GM12878 (cell line): ENCODE measurements at regions not wholly inside any gene's neighbourhood (a gene's known extent, or its start where the extent isn't known, plus 50 kb on each side); places are given as distances from the start of the nearest gene placed in this dataset.
A peak's percentile ranks its signal among the peaks of the same experiment; 100 is the strongest.

Experiments used
- ATAC-seq: fragments of 200-7000 bp; cut with Tn5 transposase; 3 replicates; pipeline ENCODE4 v1.9.1; 2020; ENCODE audit warnings: mild to moderate bottlenecking, moderate library complexity
- BruUV-seq: library from RNA; stranded (reverse); fragments of 400-500 nt; replicated peaks from 2 replicates; lab custom pipeline; 2021; lab: Mats Ljungman, UMichigan
- CTCF ChIA-PET: fragments of 300-600 bp; sonication (Branson Sonifier 250); formaldehyde crosslinking; extraction: SDS; loops from one replicate; lab custom pipeline; 2021; ENCODE audit warnings: inconsistent platforms; lab: Yijun Ruan, JAX
- POLR2A ChIA-PET: fragments of 350-600 bp; formaldehyde crosslinking; extraction: SDS; loops from one replicate; lab custom pipeline; 2021; ENCODE audit warnings: inconsistent platforms; lab: Charles Lee
- RAD21 ChIA-PET: fragments of 300-600 bp; sonication (Branson Sonifier 250); formaldehyde crosslinking; loops from one replicate; lab custom pipeline; 2023; ENCODE audit warnings: antibody characterized with exemption; ENCODE audit not compliant: unreplicated experiment; lab: Charles Lee
- SMC1A ChIA-PET: fragments of 300-600 bp; sonication (Branson Sonifier 250); formaldehyde crosslinking; loops from one replicate; lab custom pipeline; 2023; ENCODE audit not compliant: unreplicated experiment, uncharacterized antibody; lab: Charles Lee
- DNase-seq: peaks from one replicate; pipeline ENCODE4 v3.0.0-alpha.2; 2011; ENCODE audit warnings: low read depth, low spot score
- FAIRE-seq: peaks from 3 replicates; lab custom pipeline; 2011; peaks lifted over from hg19 to GRCh38; lab: Jason Lieb, UNC
- H2AFZ ChIP-seq: 2 replicates; pipeline ENCODE4 v1.6.0; 2011; ENCODE audit warnings: low read depth, low read length, control low read depth; ENCODE audit not compliant: control insufficient read depth
- H3K27ac ChIP-seq: 2 replicates; pipeline ENCODE4 v1.5.1; 2011; ENCODE audit warnings: control low read depth; ENCODE audit not compliant: control insufficient read depth, insufficient read depth
- H3K27me3 ChIP-seq, 2 experiments: replicated peaks in 1 of 2; 2 replicates each; pipeline versions ENCODE4 v1.6.0 to v1.6.1; 2011; ENCODE audit warnings: low read length in 1 of 2; ENCODE audit not compliant: control insufficient read depth in 2 of 2, insufficient read depth in 2 of 2
- H3K36me3 ChIP-seq, 2 experiments: 2 replicates each; pipeline ENCODE4 v1.5.1; 2011; ENCODE audit warnings: low read length in 1 of 2; ENCODE audit not compliant: control insufficient read depth in 2 of 2, insufficient read depth in 2 of 2
- H3K4me1 ChIP-seq: 2 replicates; pipeline ENCODE4 v1.6.1; 2011; ENCODE audit warnings: mild to moderate bottlenecking, low read length, moderate library complexity, mixed read lengths; ENCODE audit not compliant: control insufficient read depth, insufficient read depth
- H3K4me2 ChIP-seq: 2 replicates; pipeline ENCODE4 v1.6.0; 2011; ENCODE audit warnings: control low read depth; ENCODE audit not compliant: control insufficient read depth, insufficient read depth
- H3K4me3 ChIP-seq: fragments of 200-600 bp; sonication (generic); 2 replicates; pipeline ENCODE4 v1.5.1; 2016
- H3K79me2 ChIP-seq: 2 replicates; pipeline ENCODE4 v1.6.0; 2011; ENCODE audit warnings: low read length; ENCODE audit not compliant: control insufficient read depth, insufficient read depth
- H3K9ac ChIP-seq: 2 replicates; pipeline ENCODE4 v1.8.0; 2011; ENCODE audit warnings: low read length, control low read depth, mixed read lengths; ENCODE audit not compliant: control insufficient read depth, insufficient read depth
- H3K9me3 ChIP-seq: replicated peaks from 3 replicates; pipeline ENCODE4 v1.5.1; 2011; ENCODE audit warnings: mild to moderate bottlenecking, low read length; ENCODE audit not compliant: control insufficient read depth, insufficient read depth
- H4K20me1 ChIP-seq: 2 replicates; pipeline ENCODE4 v1.6.0; 2011; ENCODE audit not compliant: control insufficient read depth, insufficient read depth
- EZH2 ChIP-seq: IDR thresholded peaks from 2 replicates; pipeline ENCODE4 v1.6.1; 2012; ENCODE audit warnings: low read depth, mild to moderate bottlenecking, control low read depth, inconsistent platforms, low read length, borderline replicate concordance; ENCODE audit not compliant: control insufficient read depth
- HDAC2 ChIP-seq: fragments of 200-600 bp; sonication (generic); IDR thresholded peaks from 2 replicates; pipeline ENCODE4 v1.6.1; 2017
- PML ChIP-seq: IDR thresholded peaks from 2 replicates; pipeline ENCODE4 v1.6.1; 2012; ENCODE audit warnings: low read length, inconsistent platforms
- RAD51 ChIP-seq: fragments of 450-650 bp; IDR thresholded peaks from 2 replicates; pipeline ENCODE4 v1.6.1; 2016; ENCODE audit warnings: moderate library complexity, mild to moderate bottlenecking, inconsistent platforms
- SPI1 ChIP-seq: IDR thresholded peaks from 2 replicates; pipeline ENCODE4 v1.6.1; 2011; ENCODE audit warnings: low read depth, mild to moderate bottlenecking, low read length, moderate library complexity, borderline replicate concordance; ENCODE audit not compliant: insufficient read depth
- ZZZ3 ChIP-seq: IDR thresholded peaks from 2 replicates; pipeline ENCODE4 v1.6.1; 2011; ENCODE audit warnings: low read depth; ENCODE audit not compliant: control insufficient read depth, insufficient read length
- WGBS: methylation state at CpG from one replicate; pipeline ENCODE4 v1.1.6; 2016; ENCODE audit warnings: low lambda C conversion rate; ENCODE audit not compliant: insufficient replicate concordance, insufficient coverage; ENCODE audit errors: missing lambda C conversion rate; 5-methylcytosine and 5-hydroxymethylcytosine counted together
- in situ Hi-C: fragments of 300-500 bp; cut with MboI; formaldehyde crosslinking; loops from 9 replicates; pipeline ENCODE4 v1.14.3; 2018; ENCODE audit warnings: mixed read lengths
- intact Hi-C: fragments of 100-400 bp; cut with micrococcal nuclease; formaldehyde crosslinking; loops from one replicate; pipeline ENCODE4 v1.14.2; 2022; ENCODE audit not compliant: unreplicated experiment
- TF ChIP-seq, protein P1 (sequence below): fragments of 450-650 bp; conservative IDR thresholded peaks from 2 replicates; pipeline ENCODE4 v1.6.1; 2017; ENCODE audit warnings: mild to moderate bottlenecking, moderate library complexity
- TF ChIP-seq, protein P2 (sequence below): fragments of 450-650 bp; IDR thresholded peaks from 2 replicates; pipeline ENCODE4 v1.6.1; 2016; ENCODE audit warnings: mild to moderate bottlenecking

DNA sequence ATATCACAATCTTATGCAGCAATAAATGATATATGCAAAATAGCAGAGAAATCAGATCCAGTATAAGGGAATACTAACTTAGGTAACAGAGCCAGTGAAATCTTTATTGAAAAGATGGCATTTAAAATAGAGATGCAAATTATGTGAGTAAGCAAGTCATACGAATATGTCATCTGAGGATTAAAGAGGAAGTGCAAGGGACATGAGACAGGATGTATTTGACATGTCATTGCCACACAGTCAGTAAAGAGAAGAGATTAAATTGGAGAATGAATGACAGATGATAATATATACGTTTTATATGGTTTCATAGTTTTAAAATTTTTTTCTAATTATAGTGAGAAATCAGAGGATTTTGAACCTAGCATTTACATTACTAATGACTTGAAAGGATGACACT, 426.4 kb downstream of the SLITRK5 start:
- no peak overlapping the region for H2AFZ ChIP-seq
- H3K79me2 ChIP-seq: no peaks in the 10 kb centered on the region
- no peaks in the 10 kb centered on the region for H3K4me1 ChIP-seq
- peak; percentile 30; the same call in 1 of the 3 replicates for ATAC-seq
- BruUV-seq: no TSS peak
- SMC1A ChIA-PET: no interaction called here
- H3K4me2 ChIP-seq: no peak overlapping the region
- no peaks in the 10 kb centered on the region for H3K36me3 ChIP-seq
- no peak for FAIRE-seq
- TF ChIP-seq HDAC2: no peak
- TF ChIP-seq PML: no peak
- TF ChIP-seq, protein P1, sequence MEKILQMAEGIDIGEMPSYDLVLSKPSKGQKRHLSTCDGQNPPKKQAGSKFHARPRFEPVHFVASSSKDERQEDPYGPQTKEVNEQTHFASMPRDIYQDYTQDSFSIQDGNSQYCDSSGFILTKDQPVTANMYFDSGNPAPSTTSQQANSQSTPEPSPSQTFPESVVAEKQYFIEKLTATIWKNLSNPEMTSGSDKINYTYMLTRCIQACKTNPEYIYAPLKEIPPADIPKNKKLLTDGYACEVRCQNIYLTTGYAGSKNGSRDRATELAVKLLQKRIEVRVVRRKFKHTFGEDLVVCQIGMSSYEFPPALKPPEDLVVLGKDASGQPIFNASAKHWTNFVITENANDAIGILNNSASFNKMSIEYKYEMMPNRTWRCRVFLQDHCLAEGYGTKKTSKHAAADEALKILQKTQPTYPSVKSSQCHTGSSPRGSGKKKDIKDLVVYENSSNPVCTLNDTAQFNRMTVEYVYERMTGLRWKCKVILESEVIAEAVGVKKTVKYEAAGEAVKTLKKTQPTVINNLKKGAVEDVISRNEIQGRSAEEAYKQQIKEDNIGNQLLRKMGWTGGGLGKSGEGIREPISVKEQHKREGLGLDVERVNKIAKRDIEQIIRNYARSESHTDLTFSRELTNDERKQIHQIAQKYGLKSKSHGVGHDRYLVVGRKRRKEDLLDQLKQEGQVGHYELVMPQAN: no peak
- TF ChIP-seq RAD51: no peak
- TF ChIP-seq SPI1: peak; percentile 53; the same call in 1 of the 2 replicates
- TF ChIP-seq ZZZ3: no peak
- TF ChIP-seq, protein P2, sequence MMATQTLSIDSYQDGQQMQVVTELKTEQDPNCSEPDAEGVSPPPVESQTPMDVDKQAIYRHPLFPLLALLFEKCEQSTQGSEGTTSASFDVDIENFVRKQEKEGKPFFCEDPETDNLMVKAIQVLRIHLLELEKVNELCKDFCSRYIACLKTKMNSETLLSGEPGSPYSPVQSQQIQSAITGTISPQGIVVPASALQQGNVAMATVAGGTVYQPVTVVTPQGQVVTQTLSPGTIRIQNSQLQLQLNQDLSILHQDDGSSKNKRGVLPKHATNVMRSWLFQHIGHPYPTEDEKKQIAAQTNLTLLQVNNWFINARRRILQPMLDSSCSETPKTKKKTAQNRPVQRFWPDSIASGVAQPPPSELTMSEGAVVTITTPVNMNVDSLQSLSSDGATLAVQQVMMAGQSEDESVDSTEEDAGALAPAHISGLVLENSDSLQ: 0 out of 2 replicates have a peak, but pooled peaks have one; percentile 8
- TF ChIP-seq EZH2: no peak
- intact Hi-C loops: no loop called here
- DNase-seq: no peak
- H3K4me3 ChIP-seq: no peak overlapping the region
- RAD21 ChIA-PET: no interaction called here
- no peak overlapping the region for H3K27ac ChIP-seq
- POLR2A ChIA-PET: no interaction called here
- H3K9me3 ChIP-seq: no peaks in the 10 kb centered on the region
- CTCF ChIA-PET: no interaction called here
- H4K20me1 ChIP-seq: no peaks in the 10 kb centered on the region
- whole genome bisulfite sequencing: 7% methylated on average over 2 of the region's 2 CpGs
- no peak overlapping the region for H3K9ac ChIP-seq
- in situ Hi-C loops: no loop called here
- no peaks in the 10 kb centered on the region for H3K27me3 ChIP-seq
